HEK293T (cell line): ENCODE measurements at regions not wholly inside any gene's neighbourhood (a gene's known extent, or its start where the extent isn't known, plus 50 kb on each side); places are given as distances from the start of the nearest gene placed in this dataset.

Experiments
- CTCF ChIA-PET: fragments of 350-600 bp; formaldehyde crosslinking; extraction: SDS; loops from one replicate; lab custom pipeline; 2021; ENCODE audit warnings: antibody characterized with exemption, inconsistent platforms; lab: Yijun Ruan, JAX
- POLR2A ChIA-PET: fragments of 350-600 bp; formaldehyde crosslinking; extraction: SDS; loops from one replicate; lab custom pipeline; 2020; ENCODE audit warnings: antibody characterized with exemption, inconsistent platforms; lab: Yijun Ruan, JAX
- DNase-seq: peaks from one replicate; pipeline ENCODE4 v3.0.0; 2012; ENCODE audit warnings: mixed read lengths; ENCODE audit errors: extremely low spot score
- ARNT ChIP-seq: fragments of 450-650 bp; IDR thresholded peaks from 2 replicates; pipeline ENCODE4 v1.6.1; 2017; ENCODE audit warnings: mild to moderate bottlenecking
- BHLHE40 ChIP-seq: fragments of 450-650 bp; IDR thresholded peaks from 2 replicates; pipeline ENCODE4 v1.6.1; 2016; ENCODE audit warnings: mild to moderate bottlenecking, moderate library complexity, borderline replicate concordance
- CTBP1 ChIP-seq: fragments of 450-650 bp; IDR thresholded peaks from 2 replicates; pipeline ENCODE4 v1.6.1; 2016; ENCODE audit warnings: borderline replicate concordance
- ELF4 ChIP-seq: fragments of 450-650 bp; IDR thresholded peaks from 2 replicates; pipeline ENCODE4 v1.6.1; 2017; ENCODE audit warnings: antibody characterized with exemption
- FOXA1 ChIP-seq: fragments of 450-650 bp; IDR thresholded peaks from 2 replicates; pipeline ENCODE4 v1.6.1; 2016; ENCODE audit warnings: mild to moderate bottlenecking
- FOXK2 ChIP-seq: fragments of 450-650 bp; IDR thresholded peaks from 2 replicates; pipeline ENCODE4 v1.6.1; 2016; ENCODE audit warnings: mild to moderate bottlenecking
- FOXM1 ChIP-seq: fragments of 450-650 bp; IDR thresholded peaks from 2 replicates; pipeline ENCODE4 v1.6.1; 2017; ENCODE audit warnings: mild to moderate bottlenecking, borderline replicate concordance
- HDGF ChIP-seq: fragments of 450-650 bp; IDR thresholded peaks from 2 replicates; pipeline ENCODE4 v1.6.1; 2017; ENCODE audit warnings: antibody characterized with exemption, borderline replicate concordance
- L3MBTL2 ChIP-seq: fragments of 450-650 bp; conservative IDR thresholded peaks from 2 replicates; pipeline ENCODE4 v1.6.1; 2016; ENCODE audit warnings: mild to moderate bottlenecking
- LEF1 ChIP-seq: fragments of 450-650 bp; IDR thresholded peaks from 2 replicates; pipeline ENCODE4 v1.6.1; 2017; ENCODE audit warnings: mild to moderate bottlenecking, borderline replicate concordance
- NFRKB ChIP-seq: fragments of 450-650 bp; IDR thresholded peaks from 2 replicates; pipeline ENCODE4 v1.6.1; 2016; ENCODE audit warnings: mild to moderate bottlenecking, moderate library complexity
- SP1 ChIP-seq: fragments of 450-650 bp; IDR thresholded peaks from 2 replicates; pipeline ENCODE4 v1.6.1; 2017
- SUZ12 ChIP-seq: fragments of 450-650 bp; IDR thresholded peaks from 2 replicates; pipeline ENCODE4 v1.6.1; 2016; ENCODE audit warnings: mild to moderate bottlenecking
- TARDBP ChIP-seq: fragments of 450-650 bp; IDR thresholded peaks from 2 replicates; pipeline ENCODE4 v1.6.1; 2016
- ZNF384 ChIP-seq: fragments of 450-650 bp; IDR thresholded peaks from 2 replicates; pipeline ENCODE4 v1.6.1; 2016
- TF ChIP-seq, protein P1 (sequence below): fragments of 450-650 bp; IDR thresholded peaks from 2 replicates; pipeline ENCODE4 v1.6.1; 2016

DNA sequence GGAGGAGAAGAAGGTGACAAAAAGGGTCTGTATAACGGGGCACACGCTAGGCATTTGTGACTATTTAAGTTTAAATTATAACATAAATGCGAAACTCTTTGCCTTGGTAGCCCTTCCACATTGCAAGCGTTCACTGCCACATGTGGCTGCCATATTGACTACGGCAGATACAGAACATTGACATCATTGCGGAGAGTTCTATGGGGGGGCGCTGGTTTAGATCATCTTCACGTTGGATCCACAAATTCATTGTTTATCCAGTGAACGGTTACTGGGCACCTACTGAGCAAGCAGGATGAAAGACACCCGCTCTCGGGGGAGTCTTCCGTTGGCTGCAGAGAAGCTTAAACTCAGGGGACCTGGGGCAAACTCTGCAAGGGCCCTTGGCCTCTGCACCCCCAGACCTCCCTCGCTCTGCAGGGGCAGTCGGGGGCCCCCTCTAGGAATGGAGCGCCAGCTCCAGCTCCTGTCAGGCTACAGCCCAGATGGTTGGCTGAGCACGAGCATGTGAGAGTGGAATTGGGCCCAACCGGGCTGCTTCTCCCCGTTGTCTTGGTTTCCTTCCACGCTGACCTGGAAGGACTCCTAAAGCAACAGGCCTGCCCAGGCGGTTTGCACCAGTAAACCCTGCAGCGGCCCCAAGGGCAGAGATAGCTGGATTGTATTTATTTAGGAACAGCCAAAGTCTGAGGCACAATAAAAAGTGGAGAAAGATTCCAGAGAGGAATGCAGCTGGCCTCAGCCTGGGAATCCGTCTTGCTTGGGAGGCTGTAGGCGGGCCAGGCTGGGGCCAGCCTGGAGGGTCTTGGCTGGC, 172.2 kb downstream of the SEC14L1 start:
- CTCF ChIA-PET, result interaction anchor here (0.6 kb wide), 1 partner anchor 48 kb away, joined by 3 read pairs; no protein-coding TSS in a partner anchor
- no peak for DNase-seq
- no peak for TF ChIP-seq ZNF384
- no peak for TF ChIP-seq HDGF
- TF ChIP-seq, protein P1, sequence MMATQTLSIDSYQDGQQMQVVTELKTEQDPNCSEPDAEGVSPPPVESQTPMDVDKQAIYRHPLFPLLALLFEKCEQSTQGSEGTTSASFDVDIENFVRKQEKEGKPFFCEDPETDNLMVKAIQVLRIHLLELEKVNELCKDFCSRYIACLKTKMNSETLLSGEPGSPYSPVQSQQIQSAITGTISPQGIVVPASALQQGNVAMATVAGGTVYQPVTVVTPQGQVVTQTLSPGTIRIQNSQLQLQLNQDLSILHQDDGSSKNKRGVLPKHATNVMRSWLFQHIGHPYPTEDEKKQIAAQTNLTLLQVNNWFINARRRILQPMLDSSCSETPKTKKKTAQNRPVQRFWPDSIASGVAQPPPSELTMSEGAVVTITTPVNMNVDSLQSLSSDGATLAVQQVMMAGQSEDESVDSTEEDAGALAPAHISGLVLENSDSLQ, result no peak
- TF ChIP-seq FOXK2, result no peak
- POLR2A ChIA-PET, result interaction anchor here (0.6 kb wide), 1 partner anchor 76 kb away, joined by 3 read pairs; no protein-coding TSS in a partner anchor

DNA sequence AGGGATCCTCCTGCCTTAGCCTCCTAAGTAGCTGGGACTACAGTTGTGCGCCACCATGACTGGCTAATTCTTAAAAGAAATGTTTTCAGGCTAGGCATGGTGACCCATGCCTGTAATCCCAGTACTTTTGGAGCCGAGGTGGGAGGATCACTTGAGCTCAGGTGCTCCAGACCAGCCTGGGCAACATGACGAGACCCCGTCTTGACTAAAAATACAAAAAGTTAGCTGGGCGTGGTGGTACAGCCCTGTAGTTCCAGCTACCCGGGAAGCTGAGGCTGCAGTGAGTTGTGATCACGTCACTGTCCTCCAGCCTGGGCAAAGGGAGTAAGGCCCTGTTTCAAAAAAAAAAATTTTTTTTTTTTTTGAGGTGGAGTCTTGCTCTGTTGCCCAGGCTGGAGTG, 173.1 kb downstream of the SEC14L1 start:
- no peak for DNase-seq
- CTCF ChIA-PET, result no interaction called here
- POLR2A ChIA-PET, result interaction anchor here (0.9 kb wide), 1 partner anchor 38 kb away, joined by 3 read pairs; no protein-coding TSS in a partner anchor
- TF ChIP-seq, protein P1, result no peak
- TF ChIP-seq ZNF384, result no peak
- TF ChIP-seq ARNT, result no peak
- TF ChIP-seq LEF1, result no peak
- no peak for TF ChIP-seq NFRKB
- TF ChIP-seq FOXA1, result no peak
- no peak for TF ChIP-seq SUZ12
- TF ChIP-seq FOXK2, result no peak
- no peak for TF ChIP-seq ELF4
- no peak for TF ChIP-seq TARDBP
- no peak for TF ChIP-seq L3MBTL2
- TF ChIP-seq FOXM1, result no peak
- no peak for TF ChIP-seq SP1
- TF ChIP-seq BHLHE40, result no peak
- no peak for TF ChIP-seq CTBP1

DNA sequence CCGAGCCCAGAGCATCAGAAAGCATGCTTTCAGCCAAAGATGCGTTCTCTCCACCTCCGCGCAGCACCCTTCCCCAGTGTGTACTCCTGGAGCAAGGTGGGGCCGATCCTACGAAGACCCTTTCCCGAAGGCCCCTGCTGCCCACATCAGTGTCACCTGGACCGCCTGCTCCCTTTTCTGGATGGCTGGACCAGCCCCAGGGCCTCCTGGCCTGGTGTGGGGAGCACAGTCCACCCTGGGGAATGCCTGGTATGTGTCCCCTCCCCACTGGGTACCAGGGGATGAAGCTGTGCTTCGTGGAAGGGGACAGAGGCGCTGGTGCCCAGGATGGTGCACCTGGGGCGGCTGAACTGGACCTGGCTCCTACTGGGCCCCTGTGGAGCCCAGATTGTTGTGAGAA, 173.8 kb downstream of the SEC14L1 start:
- ChIA-PET CTCF (no interaction called here), POLR2A (no interaction called here)

DNA sequence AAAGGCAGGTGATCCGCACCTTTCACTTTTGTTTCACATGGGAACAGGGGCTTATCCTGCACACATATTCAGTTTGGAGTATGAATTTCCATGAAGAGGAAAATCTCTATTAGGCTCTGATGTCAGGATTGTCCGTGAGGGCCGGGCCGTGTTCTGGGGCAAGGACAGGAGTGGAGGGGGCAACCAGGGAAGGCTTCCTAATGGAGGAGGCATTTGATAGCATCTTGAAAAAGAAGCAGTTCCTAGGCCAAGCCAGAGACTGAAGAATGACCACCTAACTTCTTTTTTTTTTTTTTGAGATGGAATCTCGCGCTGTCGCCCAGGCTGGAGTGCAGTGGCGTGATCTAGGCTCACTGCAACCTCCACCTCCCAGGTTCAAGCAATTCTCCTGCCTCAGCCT, 174.2 kb downstream of the SEC14L1 start:
- no peak for TF ChIP-seq ZNF384
- no peak for TF ChIP-seq ELF4
- TF ChIP-seq LEF1, result no peak
- no peak for TF ChIP-seq ARNT
- TF ChIP-seq SUZ12, result no peak
- no peak for TF ChIP-seq L3MBTL2
- ChIA-PET POLR2A (no interaction called here), CTCF (no interaction called here)
- DNase-seq, result no peak

More for the DNA sequence above, 173.8 kb downstream of the SEC14L1 start:
- no peak for DNase-seq
- TF ChIP-seq CTBP1 (no peak), ELF4 (no peak), FOXA1 (no peak), L3MBTL2 (no peak), TARDBP (no peak), FOXM1 (no peak), ZNF384 (no peak)

DNA sequence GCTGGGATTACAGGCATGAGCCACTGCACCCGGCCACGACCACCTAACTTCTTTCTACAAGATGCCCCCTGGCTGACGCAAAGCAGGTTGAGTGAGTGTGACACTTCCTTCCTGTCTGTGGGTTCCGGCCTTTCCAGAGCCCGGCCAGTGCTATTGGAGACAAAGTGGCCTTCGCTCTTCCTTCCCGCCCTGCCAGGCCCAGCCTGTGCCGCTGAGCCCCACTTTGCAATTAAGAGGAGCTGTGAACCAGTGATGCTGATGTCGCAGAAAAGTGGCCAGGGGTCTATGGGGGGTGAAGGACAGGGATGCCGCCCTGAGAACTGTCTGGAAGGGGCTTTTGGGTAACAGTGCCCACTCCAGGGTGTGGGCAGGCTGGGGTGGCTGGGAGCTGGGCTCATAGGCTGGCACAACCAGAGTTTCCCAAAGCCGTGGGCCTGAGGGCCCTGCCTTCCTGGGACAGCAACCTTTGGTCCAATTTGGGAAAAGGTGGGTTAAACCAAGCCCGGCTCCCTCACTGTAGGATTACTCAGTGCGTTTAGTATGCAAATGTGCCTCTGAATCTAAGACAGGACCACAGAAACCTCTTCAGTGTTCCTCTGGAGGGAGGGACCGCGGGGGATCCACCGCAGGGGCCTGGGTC, 174.9 kb downstream of the SEC14L1 start:
- DNase-seq, result no peak
- TF ChIP-seq SP1 (no peak), FOXA1 (no peak), FOXM1 (no peak), ZNF384 (no peak)
- POLR2A ChIA-PET, result no interaction called here
- CTCF ChIA-PET, result no interaction called here

DNA sequence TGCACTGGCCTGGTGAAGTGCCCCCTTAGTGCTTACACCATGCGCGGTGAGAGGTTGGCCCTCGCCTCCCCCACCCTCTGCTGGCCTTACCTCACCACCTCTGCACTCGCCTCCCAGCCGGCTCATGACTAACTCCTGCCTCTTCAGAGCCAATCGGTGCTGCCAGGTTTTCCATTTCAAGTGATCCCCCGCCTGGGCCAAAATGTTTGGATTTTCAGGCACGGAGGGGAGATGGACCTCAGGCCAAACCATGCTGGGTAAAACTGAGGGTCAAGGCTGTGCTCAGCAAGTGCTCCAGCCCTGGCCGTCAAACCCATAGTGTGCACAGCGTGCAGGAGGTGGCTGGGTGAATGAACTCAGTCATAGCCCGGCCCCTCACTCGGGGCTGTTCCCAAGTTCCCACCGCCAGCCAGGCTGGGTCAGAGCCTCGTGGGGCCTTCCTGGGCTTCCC, 175.4 kb downstream of the SEC14L1 start:
- CTCF ChIA-PET, result no interaction called here
- no peak for DNase-seq
- TF ChIP-seq, protein P1, result no peak
- no peak for TF ChIP-seq FOXA1
- TF ChIP-seq FOXK2, result no peak
- TF ChIP-seq SUZ12, result no peak
- TF ChIP-seq SP1, result no peak
- no peak for TF ChIP-seq BHLHE40
- no peak for TF ChIP-seq ELF4
- TF ChIP-seq ARNT, result no peak
- TF ChIP-seq CTBP1, result no peak
- TF ChIP-seq NFRKB, result no peak
- POLR2A ChIA-PET, result no interaction called here

DNA sequence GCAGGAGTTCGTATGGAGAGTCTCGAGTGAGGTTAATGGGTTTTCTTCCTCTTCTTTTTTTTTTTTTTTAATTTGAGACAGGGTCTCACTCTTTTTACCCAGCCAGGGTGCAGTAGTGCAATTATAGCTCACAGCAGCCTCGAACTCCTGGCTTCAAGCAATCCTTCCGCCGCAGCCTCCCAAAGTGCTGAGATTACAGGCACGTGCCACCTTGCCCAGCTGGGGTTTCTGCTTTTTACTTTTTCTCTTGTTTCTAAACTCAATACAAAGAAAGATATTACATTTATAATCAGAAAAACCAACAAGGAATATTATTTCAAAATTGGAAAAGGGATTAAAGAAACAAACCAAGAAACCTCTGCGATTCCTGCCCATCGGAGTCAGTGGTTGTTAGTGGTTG, 175.9 kb downstream of the SEC14L1 start:
- POLR2A ChIA-PET, result no interaction called here
- no peak for DNase-seq

More for the DNA sequence above, 175.9 kb downstream of the SEC14L1 start:
- CTCF ChIA-PET, result interaction anchor here (0.6 kb wide), 1 partner anchor 44 kb away, joined by 4 read pairs; no protein-coding TSS in a partner anchor
- TF ChIP-seq NFRKB, result no peak
- no peak for TF ChIP-seq TARDBP
- TF ChIP-seq FOXA1, result no peak
- no peak for TF ChIP-seq ARNT
- TF ChIP-seq, protein P1, result no peak
- TF ChIP-seq SP1, result no peak
- no peak for TF ChIP-seq FOXM1
- TF ChIP-seq ELF4, result no peak
- TF ChIP-seq L3MBTL2, result no peak
- no peak for TF ChIP-seq CTBP1
- no peak for TF ChIP-seq SUZ12
- no peak for TF ChIP-seq BHLHE40
- TF ChIP-seq ZNF384, result no peak
- TF ChIP-seq LEF1, result no peak
- TF ChIP-seq FOXK2, result no peak
- TF ChIP-seq HDGF, result no peak
